ENCODE measurements at regions not wholly inside any gene's neighbourhood (a gene's known extent, or its start where the extent isn't known, plus 50 kb on each side); places are given as distances from the start of the nearest gene placed in this dataset.

- no peak for TF ChIP-seq FOXK1 (CRISPR knock-in tag; IDR thresholded peaks at IDR 0.05)
- TF ChIP-seq CREB1 (CRISPR knock-in tag; IDR thresholded peaks at IDR 0.05): no peak
- TF ChIP-seq KAT7 (CRISPR knock-in tag; IDR thresholded peaks at IDR 0.05; ENCODE audit: borderline replicate concordance): no peak
Observed at GRCh38 chr13:99039718-99040280, 61.9 kb upstream of the DOCK9 start (continued).

GRCh38 chr13:99040536-99041131, 62.8 kb upstream of the DOCK9 start:
- H3K4me1 Mint-ChIP-seq: no peaks in the 10 kb centered on the region
- ATAC-seq (no peak), DNase-seq (ENCODE audit: low spot score) (no peak)
- CTCF ChIA-PET: no interaction called here
- no peak overlapping the region for H3K4me3 Mint-ChIP-seq
- TF ChIP-seq E2F1 (CRISPR knock-in tag; IDR thresholded peaks at IDR 0.05): no peak
- no peak for TF ChIP-seq ATF2 (CRISPR knock-in tag; IDR thresholded peaks at IDR 0.05; ENCODE audit: borderline replicate concordance, low read depth)
- no peak for TF ChIP-seq CDX4 (CRISPR knock-in tag; IDR thresholded peaks at IDR 0.05; ENCODE audit: borderline replicate concordance)
- no peak for TF ChIP-seq TEAD4 (CRISPR knock-in tag; IDR thresholded peaks at IDR 0.05)
- no peak for TF ChIP-seq NR3C1 (CRISPR knock-in tag; conservative IDR thresholded peaks at IDR 0.05; ENCODE audit: low read depth)
- no peak for TF ChIP-seq NFATC4 (CRISPR knock-in tag; IDR thresholded peaks at IDR 0.05)
- POLR2A ChIA-PET: interaction anchor here (0.6 kb wide), 1 partner anchor 137 kb away, joined by 6 read pairs; no protein-coding TSS in a partner anchor
- no peak overlapping the region for H3K27ac Mint-ChIP-seq
- peaks cover 4% of the 10 kb centered on the region for H3K9me3 Mint-ChIP-seq
- H3K27me3 Mint-ChIP-seq (ENCODE audit: low read depth): no peaks in the 10 kb centered on the region
- no peaks in the 10 kb centered on the region for H3K36me3 Mint-ChIP-seq

GRCh38 chr13:99041337-99041736, 63.5 kb upstream of the DOCK9 start:
- Mint-ChIP-seq H3K27me3 (ENCODE audit: low read depth) (no peaks in the 10 kb centered on the region), H3K4me3 (no peak overlapping the region), H3K9me3 (no peaks in the 10 kb centered on the region), H3K4me1 (peaks cover 4% of the 10 kb centered on the region), H3K27ac (no peak overlapping the region), H3K36me3 (no peaks in the 10 kb centered on the region)
- DNase-seq (ENCODE audit: low spot score) (no peak), ATAC-seq (no peak)
- CTCF ChIA-PET: no interaction called here
- POLR2A ChIA-PET: interaction anchor here (0.6 kb wide), 1 partner anchor 138 kb away, joined by 6 read pairs; no protein-coding TSS in a partner anchor
- no peak for TF ChIP-seq ZNF512 (CRISPR knock-in tag; IDR thresholded peaks at IDR 0.05; ENCODE audit: borderline replicate concordance)
- no peak for TF ChIP-seq AFF4 (CRISPR knock-in tag; IDR thresholded peaks at IDR 0.05; ENCODE audit: borderline replicate concordance)
- no peak for TF ChIP-seq FOXJ3 (CRISPR knock-in tag; IDR thresholded peaks at IDR 0.05; ENCODE audit: borderline replicate concordance)
- no peak for TF ChIP-seq FOXP4 (CRISPR knock-in tag; IDR thresholded peaks at IDR 0.05)
- no peak for TF ChIP-seq ATF6 (CRISPR knock-in tag; IDR thresholded peaks at IDR 0.05)
- no peak for TF ChIP-seq ZNF121 (CRISPR knock-in tag; IDR thresholded peaks at IDR 0.05)
- TF ChIP-seq ATF1 (CRISPR knock-in tag; IDR thresholded peaks at IDR 0.05): no peak
- no peak for TF ChIP-seq USF2 (CRISPR knock-in tag; IDR thresholded peaks at IDR 0.05)

All from WTC11 (cell line).